Tibial nerve (tissue), 4 donors: ENCODE measurements at regions not wholly inside any gene's neighbourhood (a gene's known extent, or its start where the extent isn't known, plus 50 kb on each side); places are given as distances from the start of the nearest gene placed in this dataset.

Experiments
- DNase-seq, 2 donors: peaks; one replicate each; pipeline ENCODE4 v3.0.0-alpha.2; 2019; ENCODE audit warnings: low spot score in 2 of 2
- H3K27ac ChIP-seq, 4 donors: fragments of 200-600 bp; sonication (generic) in 3 of 4; one replicate each; pipeline ENCODE4 v1.5.1; 2017 to 2019; ENCODE audit warnings: mild to moderate bottlenecking in 1 of 4
- H3K27me3 ChIP-seq, 2 donors: fragments of 200-600 bp; sonication (generic) in 1 of 2; one replicate each; pipeline versions ENCODE4 v1.5.1 to v1.6.0; 2017 to 2019
- H3K36me3 ChIP-seq, 3 donors: fragments of 200-600 bp; sonication (generic); one replicate each; pipeline ENCODE4 v1.5.1; 2018 to 2019
- H3K4me1 ChIP-seq, 4 donors: fragments of 200-600 bp; sonication (generic) in 3 of 4; one replicate each; pipeline ENCODE4 v1.5.1; 2017 to 2019
- H3K4me3 ChIP-seq, 4 donors: fragments of 200-600 bp; sonication (generic) in 3 of 4; one replicate each; pipeline ENCODE4 v1.5.1; 2017 to 2019; ENCODE audit warnings: mild to moderate bottlenecking in 1 of 4, moderate library complexity in 1 of 4
- H3K9me3 ChIP-seq, 4 donors: fragments of 200-600 bp; sonication (generic) in 3 of 4; one replicate each; pipeline ENCODE4 v1.5.1; 2017 to 2019
- CTCF ChIP-seq, 5 experiments: fragments of 200-600 bp in 3 of 5; fragments of 450-650 bp in 2 of 5; sonication (generic) in 3 of 5; IDR thresholded peaks; one replicate each; pipeline ENCODE4 v1.5.1; 2016 to 2019; ENCODE audit warnings: antibody characterized with exemption in 5 of 5, mild to moderate bottlenecking in 3 of 5, moderate library complexity in 2 of 5
- EP300 ChIP-seq, 2 donors: sonication (generic); formaldehyde crosslinking; IDR thresholded peaks; one replicate each; pipeline ENCODE4 v1.6.1; 2017; ENCODE audit warnings: antibody characterized with exemption in 2 of 2, mild to moderate bottlenecking in 1 of 2
- POLR2A ChIP-seq, 2 donors: fragments of 450-650 bp; IDR thresholded peaks; one replicate each; pipeline ENCODE4 v1.6.1; 2017; ENCODE audit warnings: antibody characterized with exemption in 2 of 2, mild to moderate bottlenecking in 2 of 2, moderate library complexity in 2 of 2
- WGBS, 2 donors: methylation state at CpG; one replicate each; pipeline ENCODE4 v1.1.5; 2018; 5-methylcytosine and 5-hydroxymethylcytosine counted together

DNA sequence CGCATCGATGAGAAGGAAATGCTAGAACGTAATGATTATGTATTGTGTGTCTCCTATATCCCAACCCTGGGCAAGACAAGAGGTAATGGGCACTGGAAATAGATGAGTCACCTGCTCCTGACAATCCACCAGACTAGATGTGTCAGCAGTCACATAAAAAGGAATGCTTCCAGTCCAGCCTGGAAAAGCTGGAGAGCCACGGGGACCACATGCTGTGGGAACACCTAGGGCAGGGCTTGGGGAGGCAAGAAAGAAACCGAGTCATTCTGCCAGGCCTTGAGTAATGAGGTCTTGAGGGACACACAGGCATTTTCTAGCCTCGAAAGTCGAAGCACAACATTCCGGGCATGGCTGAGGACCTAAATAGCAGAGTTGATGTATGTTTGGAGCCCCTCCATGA lies 716.7 kb upstream of the TMEM132C start:
- Histone ChIP-seq H3K27me3 (no peaks in the 10 kb centered on the region), H3K4me1 (no peaks in the 10 kb centered on the region), H3K27ac (no peak overlapping the region), H3K4me3 (no peak overlapping the region), H3K9me3 (peaks cover 0 to 4% (median 0%) of the 10 kb centered on the region in 4 donors), H3K36me3 (no peaks in the 10 kb centered on the region)
- no peak for DNase-seq
- 82 to 83% methylated on average over 8 of the region's 8 CpGs for WGBS, 2 donors
- TF ChIP-seq POLR2A (IDR thresholded peaks at IDR 0.05) (no peak), CTCF (IDR thresholded peaks at IDR 0.05) (no peak), EP300 (IDR thresholded peaks at IDR 0.05) (no peak)

DNA sequence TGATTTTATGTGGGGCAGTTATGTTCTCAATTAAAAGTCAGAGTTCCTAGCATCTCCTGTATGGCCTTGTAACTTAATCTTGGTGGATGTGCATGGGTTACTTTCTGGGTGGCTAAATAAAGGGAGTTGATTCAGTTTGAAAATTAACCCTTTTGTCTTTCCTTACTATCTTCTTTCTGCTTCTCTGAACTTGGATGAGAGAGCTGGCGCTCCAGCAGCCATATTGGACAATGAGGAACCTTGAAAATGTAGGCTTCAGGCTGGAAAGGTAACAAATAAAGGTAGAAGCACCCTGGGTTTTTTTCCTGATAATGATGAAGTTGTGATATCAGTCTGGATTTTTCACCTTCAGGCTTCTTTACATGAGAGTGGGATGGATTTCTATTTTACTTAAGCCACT lies 714.1 kb upstream of the TMEM132C start:
- H3K27ac ChIP-seq: no peak overlapping the region
- 41 to 91% methylated on average over 1 of the region's 1 CpG for WGBS, 2 donors
- peaks cover 0 to 4% (median 0%) of the 10 kb centered on the region in 4 donors for H3K9me3 ChIP-seq
- no peak for DNase-seq
- H3K4me1 ChIP-seq: no peaks in the 10 kb centered on the region
- TF ChIP-seq EP300 (IDR thresholded peaks at IDR 0.05): no peak
- TF ChIP-seq POLR2A (IDR thresholded peaks at IDR 0.05): no peak
- TF ChIP-seq CTCF (IDR thresholded peaks at IDR 0.05): no peak
- H3K36me3 ChIP-seq: no peaks in the 10 kb centered on the region
- H3K4me3 ChIP-seq: no peak overlapping the region
- no peaks in the 10 kb centered on the region for H3K27me3 ChIP-seq

- H3K36me3 ChIP-seq: no peaks in the 10 kb centered on the region
- 70 to 76% methylated on average over 4 of the region's 4 CpGs for WGBS, 2 donors
- TF ChIP-seq CTCF (IDR thresholded peaks at IDR 0.05) (no peak), EP300 (IDR thresholded peaks at IDR 0.05) (no peak), POLR2A (IDR thresholded peaks at IDR 0.05) (no peak)
- DNase-seq: no peak
- no peaks in the 10 kb centered on the region for H3K27me3 ChIP-seq
- H3K4me3 ChIP-seq: no peak overlapping the region
- H3K9me3 ChIP-seq: peaks cover 0 to 4% (median 0%) of the 10 kb centered on the region in 4 donors
- no peaks in the 10 kb centered on the region for H3K4me1 ChIP-seq
- no peak overlapping the region for H3K27ac ChIP-seq
These were observed 711.9 kb upstream of the TMEM132C start for GRCh38 chr12:127555071-127555470.

DNA sequence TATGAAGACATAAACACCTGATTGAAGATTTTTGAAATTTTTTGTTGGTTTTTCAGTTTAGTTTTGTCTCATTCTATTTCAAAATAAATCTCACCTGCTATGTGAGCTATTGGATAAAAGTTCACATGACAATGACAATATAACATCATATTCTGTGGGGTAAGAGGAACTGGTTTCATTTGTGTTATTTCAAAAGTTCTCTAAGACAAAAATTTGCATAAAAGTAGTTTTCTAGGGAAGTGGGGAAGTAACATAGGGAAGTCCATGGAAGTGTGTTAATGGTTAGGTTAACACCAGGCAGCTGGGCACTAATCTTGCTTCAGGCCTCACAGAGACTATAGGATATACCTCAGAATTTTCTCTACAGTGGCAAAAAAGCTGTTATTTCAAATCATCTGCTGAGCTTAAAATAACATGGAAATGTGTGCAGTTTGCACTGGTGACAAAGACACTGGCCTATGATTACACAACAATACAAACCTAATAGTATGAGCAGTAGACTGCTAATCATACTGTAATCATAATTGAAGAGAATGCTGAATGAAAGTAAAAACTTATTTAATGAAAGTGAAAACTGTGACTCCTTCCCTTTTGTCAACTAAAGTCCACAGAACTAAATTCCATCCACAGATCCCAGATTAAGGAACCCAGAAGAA lies 710.6 kb upstream of the TMEM132C start:
- H3K9me3 ChIP-seq: peaks cover 0 to 4% (median 0%) of the 10 kb centered on the region in 4 donors
- no peak overlapping the region for H3K27ac ChIP-seq
- no peak for DNase-seq
- H3K4me1 ChIP-seq: no peaks in the 10 kb centered on the region
- H3K27me3 ChIP-seq: no peaks in the 10 kb centered on the region
- H3K4me3 ChIP-seq: no peak overlapping the region
- TF ChIP-seq CTCF (IDR thresholded peaks at IDR 0.05) (no peak), POLR2A (IDR thresholded peaks at IDR 0.05) (no peak), EP300 (IDR thresholded peaks at IDR 0.05) (no peak)
- no peaks in the 10 kb centered on the region for H3K36me3 ChIP-seq

DNA sequence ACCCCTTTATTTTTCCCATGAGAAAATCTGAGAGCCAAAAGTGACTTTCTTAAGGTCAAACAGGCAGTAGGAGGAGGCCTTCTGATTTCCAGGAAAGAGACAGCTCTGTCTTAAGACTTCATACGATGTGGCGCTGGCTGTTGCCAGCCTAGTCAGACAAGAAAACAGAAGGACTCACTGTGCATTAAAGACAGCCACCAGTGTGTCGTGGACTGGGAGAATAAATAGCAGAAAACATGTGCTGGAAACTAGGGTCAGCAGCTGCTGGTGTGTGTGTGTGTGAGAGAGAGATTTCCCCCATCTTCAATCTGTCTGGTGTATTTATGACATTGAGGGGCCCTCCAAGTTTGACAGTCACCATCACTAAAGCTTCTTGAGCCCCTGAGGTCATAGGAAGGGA lies 708.6 kb upstream of the TMEM132C start:
- DNase-seq: no peak
- Histone ChIP-seq H3K27me3 (no peaks in the 10 kb centered on the region), H3K9me3 (no peaks in the 10 kb centered on the region), H3K36me3 (no peaks in the 10 kb centered on the region), H3K4me3 (no peak overlapping the region), H3K27ac (no peak overlapping the region), H3K4me1 (no peaks in the 10 kb centered on the region)
- no peak for TF ChIP-seq POLR2A (IDR thresholded peaks at IDR 0.05)
- no peak for TF ChIP-seq EP300 (IDR thresholded peaks at IDR 0.05)
- TF ChIP-seq CTCF (IDR thresholded peaks at IDR 0.05): no peak
- 44 to 45% methylated on average over 3 of the region's 3 CpGs for WGBS, 2 donors
